OCI-LY3 (cell line): ENCODE measurements at regions not wholly inside any gene's neighbourhood (a gene's known extent, or its start where the extent isn't known, plus 50 kb on each side); places are given as distances from the start of the nearest gene placed in this dataset.

Experiments
- H2AFZ ChIP-seq: fragments of 200-600, 300-600 bp; shearing (Covaris generic); 2 replicates; pipeline ENCODE4 v1.6.0; 2014; ENCODE audit warnings: antibody characterized with exemption, low read depth, low read length
- H3K27ac ChIP-seq: fragments of 200-600, 300-600 bp; sonication (generic); 2 replicates; pipeline ENCODE4 v1.5.1; 2014; ENCODE audit warnings: mild to moderate bottlenecking, low read length, moderate library complexity, mixed read lengths
- H3K27me3 ChIP-seq: fragments of 200-600, 300-600 bp; sonication (generic); 2 replicates; pipeline ENCODE4 v1.6.1; 2014; ENCODE audit warnings: low read depth, low read length, mixed read lengths
- H3K36me3 ChIP-seq: fragments of 200-600, 300-600 bp; sonication (generic); replicated peaks from 2 replicates; pipeline ENCODE3; 2014; ENCODE audit warnings: low read depth, low read length, mixed read lengths
- H3K4me1 ChIP-seq: fragments of 300-600, 200-600 bp; sonication (generic); 2 replicates; pipeline ENCODE4 v1.6.1; 2014; ENCODE audit warnings: low read length, mixed read lengths
- H3K4me2 ChIP-seq: fragments of 200-600, 300-600 bp; sonication (generic); 2 replicates; pipeline ENCODE4 v1.6.1; 2014; ENCODE audit warnings: low read length, mixed read lengths
- H3K4me3 ChIP-seq: fragments of 300-600, 200-600 bp; sonication (generic); 2 replicates; pipeline ENCODE4 v1.5.1; 2014; ENCODE audit warnings: antibody characterized with exemption, mild to moderate bottlenecking, low read length, moderate library complexity
- H3K79me2 ChIP-seq: fragments of 300-600, 200-600 bp; shearing (Covaris generic); 2 replicates; pipeline ENCODE4 v1.6.1; 2014; ENCODE audit warnings: mild to moderate bottlenecking, low read length, mixed read lengths
- H3K9ac ChIP-seq: fragments of 300-600, 200-600 bp; shearing (Covaris generic); 2 replicates; pipeline ENCODE4 v1.6.0; 2014; ENCODE audit warnings: mild to moderate bottlenecking, low read length, moderate library complexity
- H3K9me3 ChIP-seq: fragments of 200-600, 300-600 bp; shearing (Covaris generic); 2 replicates; pipeline ENCODE4 v1.6.1; 2014; ENCODE audit warnings: low read length, mixed read lengths; ENCODE audit not compliant: insufficient read depth
- H4K20me1 ChIP-seq: fragments of 200-600, 300-600 bp; sonication (generic); 2 replicates; pipeline ENCODE4 v1.6.1; 2016; ENCODE audit warnings: low read length, mixed read lengths; ENCODE audit not compliant: insufficient read depth
- CTCF ChIP-seq: fragments of 200-600, 300-600 bp; sonication (generic); IDR thresholded peaks from 2 replicates; pipeline ENCODE4 v1.5.1; 2014; ENCODE audit warnings: antibody characterized with exemption, low read length, low read depth
- EZH2phosphoT487 ChIP-seq: fragments of 200-600 bp; shearing (Covaris generic); IDR thresholded peaks from 2 replicates; pipeline ENCODE4 v1.6.1; 2018; ENCODE audit warnings: antibody characterized with exemption, mixed run types, low read depth

GRCh38 chr6:14841901-14842421 is 403.9 kb upstream of the JARID2 start:
- Histone ChIP-seq H4K20me1 (no peaks in the 10 kb centered on the region), H3K9me3 (no peaks in the 10 kb centered on the region), H3K9ac (no peak overlapping the region), H3K4me1 (peaks cover 16% of the 10 kb centered on the region), H3K36me3 (no peaks in the 10 kb centered on the region), H3K27me3 (no peaks in the 10 kb centered on the region), H2AFZ (no peak overlapping the region), H3K27ac (no peak overlapping the region), H3K4me2 (no peak overlapping the region), H3K4me3 (no peak overlapping the region), H3K79me2 (no peaks in the 10 kb centered on the region)
- TF ChIP-seq EZH2phosphoT487 (no peak), CTCF (no peak)

GRCh38 chr6:14844411-14844810 is 401.5 kb upstream of the JARID2 start:
- Histone ChIP-seq H3K4me3 (no peak overlapping the region), H3K4me2 (no peak overlapping the region), H3K9me3 (no peaks in the 10 kb centered on the region), H3K27me3 (no peaks in the 10 kb centered on the region), H3K36me3 (no peaks in the 10 kb centered on the region), H3K4me1 (no peaks in the 10 kb centered on the region), H4K20me1 (no peaks in the 10 kb centered on the region), H3K27ac (no peak overlapping the region), H2AFZ (no peak overlapping the region), H3K79me2 (no peaks in the 10 kb centered on the region), H3K9ac (no peak overlapping the region)
- no peak for TF ChIP-seq CTCF
- TF ChIP-seq EZH2phosphoT487 = no peak

GRCh38 chr6:14848019-14848418 is 397.9 kb upstream of the JARID2 start:
- no peak overlapping the region for H3K4me3 ChIP-seq
- no peaks in the 10 kb centered on the region for H3K27me3 ChIP-seq
- no peak overlapping the region for H3K4me2 ChIP-seq
- H3K9me3 ChIP-seq = no peaks in the 10 kb centered on the region
- TF ChIP-seq CTCF (no peak), EZH2phosphoT487 (no peak)
- no peak overlapping the region for H3K9ac ChIP-seq
- H2AFZ ChIP-seq = no peak overlapping the region
- H4K20me1 ChIP-seq = no peaks in the 10 kb centered on the region
- no peaks in the 10 kb centered on the region for H3K79me2 ChIP-seq
- H3K36me3 ChIP-seq = no peaks in the 10 kb centered on the region
- no peak overlapping the region for H3K27ac ChIP-seq
- H3K4me1 ChIP-seq = no peaks in the 10 kb centered on the region

- Histone ChIP-seq H3K36me3 (no peaks in the 10 kb centered on the region), H3K9me3 (no peaks in the 10 kb centered on the region), H3K27me3 (no peaks in the 10 kb centered on the region), H4K20me1 (no peaks in the 10 kb centered on the region), H3K9ac (no peak overlapping the region), H2AFZ (no peak overlapping the region), H3K4me3 (no peak overlapping the region), H3K27ac (no peak overlapping the region), H3K4me1 (no peaks in the 10 kb centered on the region), H3K4me2 (no peak overlapping the region), H3K79me2 (no peaks in the 10 kb centered on the region)
- TF ChIP-seq CTCF = no peak
These were observed 396.7 kb upstream of the JARID2 start for GRCh38 chr6:14849185-14849584.
